DND-41 (cell line): ENCODE measurements at regions not wholly inside any gene's neighbourhood (a gene's known extent, or its start where the extent isn't known, plus 50 kb on each side); places are given as distances from the start of the nearest gene placed in this dataset.

Experiments used
- EZH2 ChIP-seq: IDR thresholded peaks from 3 replicates; pipeline ENCODE4 v1.6.1; 2012; ENCODE audit warnings: borderline replicate concordance, low read depth, mild to moderate bottlenecking, moderate library complexity, low read length, inconsistent platforms; ENCODE audit not compliant: severe bottlenecking
- TF ChIP-seq, protein P1 (sequence below): IDR thresholded peaks from 2 replicates; pipeline ENCODE4 v1.5.1; 2012; ENCODE audit warnings: borderline replicate concordance, low read length, moderate library complexity, mild to moderate bottlenecking; ENCODE audit not compliant: poor library complexity, severe bottlenecking; ENCODE audit errors: extremely low read depth

DNA sequence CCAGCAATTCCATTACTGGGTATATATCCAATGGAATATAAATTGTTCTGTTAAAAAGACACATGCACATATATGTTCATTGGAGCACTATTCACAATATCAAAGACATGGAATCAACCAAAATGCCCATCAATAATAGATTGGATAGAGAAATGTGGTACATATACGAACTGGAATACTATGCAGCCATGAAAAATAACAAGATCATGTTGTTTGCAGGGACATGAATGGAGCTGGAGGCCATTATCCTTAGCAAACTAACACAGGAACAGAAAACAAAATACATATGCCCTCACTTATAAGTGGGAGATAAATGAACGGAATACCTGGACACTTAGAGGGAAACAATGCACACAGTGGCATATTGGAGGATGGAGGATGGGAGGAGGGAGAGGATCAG is 355.8 kb downstream of the CCDC85A start:
- TF ChIP-seq, protein P1, sequence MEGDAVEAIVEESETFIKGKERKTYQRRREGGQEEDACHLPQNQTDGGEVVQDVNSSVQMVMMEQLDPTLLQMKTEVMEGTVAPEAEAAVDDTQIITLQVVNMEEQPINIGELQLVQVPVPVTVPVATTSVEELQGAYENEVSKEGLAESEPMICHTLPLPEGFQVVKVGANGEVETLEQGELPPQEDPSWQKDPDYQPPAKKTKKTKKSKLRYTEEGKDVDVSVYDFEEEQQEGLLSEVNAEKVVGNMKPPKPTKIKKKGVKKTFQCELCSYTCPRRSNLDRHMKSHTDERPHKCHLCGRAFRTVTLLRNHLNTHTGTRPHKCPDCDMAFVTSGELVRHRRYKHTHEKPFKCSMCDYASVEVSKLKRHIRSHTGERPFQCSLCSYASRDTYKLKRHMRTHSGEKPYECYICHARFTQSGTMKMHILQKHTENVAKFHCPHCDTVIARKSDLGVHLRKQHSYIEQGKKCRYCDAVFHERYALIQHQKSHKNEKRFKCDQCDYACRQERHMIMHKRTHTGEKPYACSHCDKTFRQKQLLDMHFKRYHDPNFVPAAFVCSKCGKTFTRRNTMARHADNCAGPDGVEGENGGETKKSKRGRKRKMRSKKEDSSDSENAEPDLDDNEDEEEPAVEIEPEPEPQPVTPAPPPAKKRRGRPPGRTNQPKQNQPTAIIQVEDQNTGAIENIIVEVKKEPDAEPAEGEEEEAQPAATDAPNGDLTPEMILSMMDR: no peak
- TF ChIP-seq EZH2: no peak
